ENCODE measurements at regions not wholly inside any gene's neighbourhood (a gene's known extent, or its start where the extent isn't known, plus 50 kb on each side); places are given as distances from the start of the nearest gene placed in this dataset.
A peak's percentile ranks its signal among the peaks of the same experiment; 100 is the strongest.

DNA sequence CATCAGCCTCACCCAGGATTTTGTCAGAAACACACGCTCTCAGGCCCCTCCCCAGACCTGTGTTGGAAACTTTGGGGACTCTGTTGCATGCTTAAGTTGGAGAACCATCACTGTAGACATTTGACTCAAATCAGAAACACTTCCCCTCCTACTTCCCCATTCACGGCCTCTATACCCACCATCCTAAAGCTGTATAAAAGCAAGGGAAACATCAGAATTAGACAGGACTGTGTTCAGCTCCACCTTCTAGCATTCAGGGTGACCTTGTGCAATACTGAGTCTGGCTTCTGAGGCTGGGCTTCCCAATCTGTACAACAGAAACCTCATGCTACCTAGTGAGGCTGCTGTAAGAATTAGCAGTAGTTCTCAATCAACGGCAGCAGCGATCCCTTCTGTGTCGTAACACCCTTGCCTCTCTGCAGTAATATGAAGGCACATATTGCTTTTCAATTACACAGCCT lies 252.3 kb downstream of the LY86 start:
- Mint-ChIP-seq H3K4me3 (ENCODE audit: unreplicated experiment) (no peak overlapping the region), H3K4me1 (ENCODE audit: low read depth) (peaks cover 18% of the 10 kb centered on the region), H3K9me3 (ENCODE audit: low read depth) (peaks cover 4% of the 10 kb centered on the region), H3K27me3 (ENCODE audit: low read depth) (peaks cover 21% of the 10 kb centered on the region), H3K36me3 (ENCODE audit: low read depth) (no peaks in the 10 kb centered on the region), H3K27ac (ENCODE audit: unreplicated experiment) (no peak overlapping the region)
- TF ChIP-seq, protein P1, sequence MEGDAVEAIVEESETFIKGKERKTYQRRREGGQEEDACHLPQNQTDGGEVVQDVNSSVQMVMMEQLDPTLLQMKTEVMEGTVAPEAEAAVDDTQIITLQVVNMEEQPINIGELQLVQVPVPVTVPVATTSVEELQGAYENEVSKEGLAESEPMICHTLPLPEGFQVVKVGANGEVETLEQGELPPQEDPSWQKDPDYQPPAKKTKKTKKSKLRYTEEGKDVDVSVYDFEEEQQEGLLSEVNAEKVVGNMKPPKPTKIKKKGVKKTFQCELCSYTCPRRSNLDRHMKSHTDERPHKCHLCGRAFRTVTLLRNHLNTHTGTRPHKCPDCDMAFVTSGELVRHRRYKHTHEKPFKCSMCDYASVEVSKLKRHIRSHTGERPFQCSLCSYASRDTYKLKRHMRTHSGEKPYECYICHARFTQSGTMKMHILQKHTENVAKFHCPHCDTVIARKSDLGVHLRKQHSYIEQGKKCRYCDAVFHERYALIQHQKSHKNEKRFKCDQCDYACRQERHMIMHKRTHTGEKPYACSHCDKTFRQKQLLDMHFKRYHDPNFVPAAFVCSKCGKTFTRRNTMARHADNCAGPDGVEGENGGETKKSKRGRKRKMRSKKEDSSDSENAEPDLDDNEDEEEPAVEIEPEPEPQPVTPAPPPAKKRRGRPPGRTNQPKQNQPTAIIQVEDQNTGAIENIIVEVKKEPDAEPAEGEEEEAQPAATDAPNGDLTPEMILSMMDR (IDR thresholded peaks at IDR 0.05) = no peak
- DNase-seq (ENCODE audit: low spot score) = no peak

DNA sequence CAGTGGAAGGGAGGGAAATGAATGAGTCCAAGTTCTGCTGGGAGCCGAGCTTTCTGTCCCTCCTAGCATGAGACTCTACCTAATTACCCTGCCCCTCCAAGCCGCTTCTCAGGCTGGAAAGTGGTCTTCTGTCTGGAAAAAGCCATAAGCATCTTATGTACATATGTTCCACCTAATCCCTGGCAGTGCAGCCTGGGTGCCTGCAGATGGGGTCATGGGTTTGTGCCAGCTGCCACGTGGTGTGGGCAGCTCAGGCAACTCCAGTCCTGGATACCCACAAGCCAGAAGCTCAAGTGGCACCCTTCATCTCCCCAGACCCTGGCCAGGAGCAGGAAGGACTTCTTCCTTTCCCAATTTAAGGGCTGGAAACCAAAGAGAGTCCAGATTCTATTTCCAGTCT lies 253.1 kb downstream of the LY86 start:
- TF ChIP-seq, protein P1 (IDR thresholded peaks at IDR 0.05) = no peak
- H3K9me3 Mint-ChIP-seq (ENCODE audit: low read depth) = peaks cover 11% of the 10 kb centered on the region
- no peaks in the 10 kb centered on the region for H3K36me3 Mint-ChIP-seq (ENCODE audit: low read depth)
- H3K27ac Mint-ChIP-seq (ENCODE audit: unreplicated experiment) = no peak overlapping the region
- H3K4me1 Mint-ChIP-seq (ENCODE audit: low read depth) = peaks cover 18% of the 10 kb centered on the region
- H3K4me3 Mint-ChIP-seq (ENCODE audit: unreplicated experiment) = no peak overlapping the region
- DNase-seq (ENCODE audit: low spot score) = no peak
- peaks cover 19% of the 10 kb centered on the region for H3K27me3 Mint-ChIP-seq (ENCODE audit: low read depth)

DNA sequence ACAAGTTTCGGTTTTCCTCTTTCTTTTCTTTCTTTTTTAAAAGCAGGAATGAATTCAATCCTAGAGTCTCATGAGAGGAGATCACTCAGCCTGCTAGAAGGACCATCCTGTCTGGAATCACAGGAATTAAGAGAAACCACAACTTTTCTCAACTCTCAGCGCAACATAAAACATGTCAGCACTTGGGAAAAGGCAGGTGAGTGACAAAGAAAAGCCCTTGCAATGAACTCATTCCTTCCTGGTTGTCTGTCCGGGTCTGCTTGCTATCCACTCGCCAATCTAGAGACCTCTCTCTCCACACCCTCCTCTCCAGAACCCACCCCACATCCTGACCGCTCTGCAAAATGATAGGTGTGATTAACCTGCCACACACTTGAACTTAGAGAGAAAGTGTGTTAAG lies 253.8 kb downstream of the LY86 start:
- H3K4me3 Mint-ChIP-seq (ENCODE audit: unreplicated experiment) = no peak overlapping the region
- H3K36me3 Mint-ChIP-seq (ENCODE audit: low read depth) = no peaks in the 10 kb centered on the region
- peaks cover 11% of the 10 kb centered on the region for H3K9me3 Mint-ChIP-seq (ENCODE audit: low read depth)
- TF ChIP-seq, protein P1 (IDR thresholded peaks at IDR 0.05) = no peak
- no peak for DNase-seq (ENCODE audit: low spot score)
- peaks cover 18% of the 10 kb centered on the region for H3K4me1 Mint-ChIP-seq (ENCODE audit: low read depth)
- peaks cover 19% of the 10 kb centered on the region for H3K27me3 Mint-ChIP-seq (ENCODE audit: low read depth)
- H3K27ac Mint-ChIP-seq (ENCODE audit: unreplicated experiment) = no peak overlapping the region

DNA sequence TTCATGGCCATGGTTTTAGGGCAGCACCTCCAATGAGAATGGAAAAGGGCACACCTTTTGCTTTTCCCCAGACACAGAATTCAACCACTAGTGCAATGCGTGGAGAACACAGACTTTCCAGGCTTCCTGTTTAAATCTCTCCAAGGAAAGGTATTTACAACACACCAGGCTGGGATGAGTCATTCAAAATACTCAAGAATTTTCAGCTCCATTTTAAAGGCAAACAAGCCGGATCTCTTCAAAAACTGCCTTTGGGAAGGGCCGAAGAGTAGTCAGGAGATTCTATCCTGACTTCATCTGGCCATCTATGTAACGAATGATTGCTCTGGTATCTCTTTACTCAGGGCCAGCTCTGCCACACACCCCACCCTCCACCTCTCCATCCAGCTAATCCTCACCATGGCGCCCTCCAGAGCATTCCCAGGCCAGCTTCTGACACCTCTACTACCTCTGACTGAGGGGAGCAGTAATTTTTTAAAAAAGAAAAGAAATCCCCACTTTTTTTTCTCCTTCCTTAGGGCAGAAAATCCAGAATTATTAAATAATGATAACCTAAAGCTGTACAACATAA lies 254.6 kb downstream of the LY86 start:
- Mint-ChIP-seq H3K36me3 (ENCODE audit: low read depth) (no peaks in the 10 kb centered on the region), H3K4me3 (ENCODE audit: unreplicated experiment) (no peak overlapping the region), H3K9me3 (ENCODE audit: low read depth) (peaks cover 11% of the 10 kb centered on the region), H3K27me3 (ENCODE audit: low read depth) (peaks cover 14% of the 10 kb centered on the region), H3K4me1 (ENCODE audit: low read depth) (peaks cover 18% of the 10 kb centered on the region), H3K27ac (ENCODE audit: unreplicated experiment) (peak overlapping the region; percentile 3)
- no peak for DNase-seq (ENCODE audit: low spot score)
- TF ChIP-seq, protein P1 (IDR thresholded peaks at IDR 0.05) = peak; percentile 8

DNA sequence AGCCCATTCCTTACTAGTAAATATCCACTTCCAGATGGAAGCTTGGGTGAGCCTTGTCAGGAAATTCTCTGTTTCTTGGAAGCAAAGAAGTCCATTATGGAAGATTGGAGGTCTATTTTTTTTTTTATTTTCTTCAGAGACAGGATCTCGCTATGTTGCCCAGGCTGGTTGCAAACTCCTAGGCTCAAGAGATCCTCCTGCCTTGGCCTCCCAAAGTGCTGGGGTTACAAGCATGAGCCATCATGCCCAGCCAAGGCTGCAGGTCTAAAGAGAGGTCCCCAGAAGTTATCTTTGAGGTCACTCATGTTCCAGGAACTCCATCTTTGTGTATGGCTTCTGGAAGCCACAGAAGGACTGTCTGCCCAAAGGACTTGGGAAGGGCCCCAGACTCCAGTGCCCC lies 255.3 kb downstream of the LY86 start:
- Mint-ChIP-seq H3K4me1 (ENCODE audit: low read depth) (peaks cover 18% of the 10 kb centered on the region), H3K27ac (ENCODE audit: unreplicated experiment) (no peak overlapping the region), H3K9me3 (ENCODE audit: low read depth) (peaks cover 11% of the 10 kb centered on the region), H3K27me3 (ENCODE audit: low read depth) (peaks cover 14% of the 10 kb centered on the region), H3K4me3 (ENCODE audit: unreplicated experiment) (no peak overlapping the region), H3K36me3 (ENCODE audit: low read depth) (no peaks in the 10 kb centered on the region)
- TF ChIP-seq, protein P1 (IDR thresholded peaks at IDR 0.05) = no peak
- no peak for DNase-seq (ENCODE audit: low spot score)
